ENCODE measurements at regions not wholly inside any gene's neighbourhood (a gene's known extent, or its start where the extent isn't known, plus 50 kb on each side); places are given as distances from the start of the nearest gene placed in this dataset.

DNA sequence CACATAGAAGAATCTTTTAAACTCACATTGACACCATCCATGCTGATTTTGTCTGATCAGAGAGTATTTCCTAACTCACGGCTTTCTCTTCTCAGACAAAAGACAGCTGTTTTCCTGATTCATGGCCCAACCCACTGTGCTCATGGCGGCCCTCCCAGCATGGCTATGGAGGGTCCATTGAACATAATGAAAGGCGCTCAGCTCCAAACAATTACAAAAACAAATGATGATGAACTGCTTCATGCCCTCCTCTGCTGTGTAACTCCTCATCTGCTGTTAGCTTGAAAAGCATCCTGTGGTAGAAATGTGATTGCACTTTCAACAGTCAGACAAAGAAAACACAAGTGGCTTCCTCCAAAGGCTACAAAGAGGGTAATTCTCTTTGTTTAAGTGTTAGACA, 673.8 kb downstream of the PRELID2 start:
- TF ChIP-seq CTCF (conservative IDR thresholded peaks at IDR 0.05; ENCODE audit: low read length) (no peak), EZH2phosphoT487 (IDR thresholded peaks at IDR 0.05; ENCODE audit: borderline replicate concordance) (no peak)
